ENCODE measurements at regions not wholly inside any gene's neighbourhood (a gene's known extent, or its start where the extent isn't known, plus 50 kb on each side); places are given as distances from the start of the nearest gene placed in this dataset.

DNA sequence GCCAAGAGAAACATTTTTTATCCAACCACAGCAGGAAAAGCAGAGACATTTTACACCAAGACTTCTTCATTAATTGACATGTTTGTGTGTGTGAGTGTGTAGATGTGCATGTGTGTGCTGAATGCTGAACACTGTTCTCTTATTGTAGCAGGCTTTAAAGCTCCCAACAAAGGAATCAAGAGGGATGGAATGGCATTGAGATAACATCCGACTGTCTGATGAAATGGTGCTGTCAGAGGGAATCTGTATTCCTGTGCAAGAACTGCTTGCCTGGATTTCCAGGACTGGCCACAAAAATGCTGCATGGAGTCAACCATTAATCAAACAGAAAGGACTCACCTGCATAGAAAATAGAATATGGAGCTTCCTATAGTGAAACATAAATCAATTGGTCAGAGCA lies 354.0 kb downstream of the UQCRFS1 start:
- Histone ChIP-seq H3K36me3 (no peaks in the 10 kb centered on the region), H3K4me1 (peaks cover 13% of the 10 kb centered on the region), H3K27me3 (ENCODE audit: low read depth) (no peaks in the 10 kb centered on the region), H3K4me3 (no peak overlapping the region), H3K9me3 (replicated peaks) (peaks cover 9% of the 10 kb centered on the region), H3K27ac (replicated peaks) (no peak overlapping the region)
- intact Hi-C loops (cut with micrococcal nuclease), result no loop called here
- no peak for DNase-seq
- TF ChIP-seq, protein P1, sequence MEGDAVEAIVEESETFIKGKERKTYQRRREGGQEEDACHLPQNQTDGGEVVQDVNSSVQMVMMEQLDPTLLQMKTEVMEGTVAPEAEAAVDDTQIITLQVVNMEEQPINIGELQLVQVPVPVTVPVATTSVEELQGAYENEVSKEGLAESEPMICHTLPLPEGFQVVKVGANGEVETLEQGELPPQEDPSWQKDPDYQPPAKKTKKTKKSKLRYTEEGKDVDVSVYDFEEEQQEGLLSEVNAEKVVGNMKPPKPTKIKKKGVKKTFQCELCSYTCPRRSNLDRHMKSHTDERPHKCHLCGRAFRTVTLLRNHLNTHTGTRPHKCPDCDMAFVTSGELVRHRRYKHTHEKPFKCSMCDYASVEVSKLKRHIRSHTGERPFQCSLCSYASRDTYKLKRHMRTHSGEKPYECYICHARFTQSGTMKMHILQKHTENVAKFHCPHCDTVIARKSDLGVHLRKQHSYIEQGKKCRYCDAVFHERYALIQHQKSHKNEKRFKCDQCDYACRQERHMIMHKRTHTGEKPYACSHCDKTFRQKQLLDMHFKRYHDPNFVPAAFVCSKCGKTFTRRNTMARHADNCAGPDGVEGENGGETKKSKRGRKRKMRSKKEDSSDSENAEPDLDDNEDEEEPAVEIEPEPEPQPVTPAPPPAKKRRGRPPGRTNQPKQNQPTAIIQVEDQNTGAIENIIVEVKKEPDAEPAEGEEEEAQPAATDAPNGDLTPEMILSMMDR (IDR thresholded peaks at IDR 0.05; ENCODE audit: borderline replicate concordance), result no peak

DNA sequence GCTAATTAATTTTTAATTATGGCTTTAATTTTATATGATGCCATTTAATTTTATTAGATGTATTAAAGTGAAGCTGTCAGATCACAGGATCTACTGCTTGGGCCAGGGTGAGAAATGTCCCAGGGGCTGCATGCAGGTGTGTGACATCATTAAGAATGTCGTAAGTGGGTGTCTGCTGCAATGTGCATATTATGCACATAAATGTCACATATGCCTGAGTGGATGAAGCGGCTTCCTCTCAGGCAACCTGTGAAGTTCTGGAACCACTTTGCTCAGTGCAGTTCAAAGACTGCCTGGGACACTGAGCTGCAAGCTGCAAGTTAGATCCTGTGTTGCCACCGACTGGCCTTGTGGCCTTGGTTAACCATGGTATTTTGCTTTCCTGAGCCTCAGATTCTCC lies 355.0 kb downstream of the UQCRFS1 start:
- no peak overlapping the region for H3K27ac ChIP-seq (replicated peaks)
- intact Hi-C loops (cut with micrococcal nuclease), result no loop called here

DNA sequence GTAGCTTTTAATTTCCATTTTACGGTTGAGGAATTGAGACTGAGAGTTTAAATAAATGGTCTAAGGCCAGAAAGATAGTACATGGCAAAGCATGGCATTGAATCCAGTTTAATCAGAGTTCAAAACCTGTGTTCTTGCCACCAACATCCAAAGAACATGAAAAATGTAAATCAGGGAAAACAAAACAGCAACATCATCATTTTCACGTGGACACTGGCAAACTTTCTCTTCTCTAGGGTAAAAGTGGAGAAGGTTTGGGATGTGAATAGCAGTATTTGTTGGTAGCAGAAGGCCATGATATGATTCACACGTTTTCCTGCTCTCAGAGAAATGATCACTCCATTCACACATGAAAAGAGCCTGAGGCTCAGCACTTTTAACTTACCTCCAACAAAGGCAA lies 357.7 kb downstream of the UQCRFS1 start:
- intact Hi-C loops (cut with micrococcal nuclease), result no loop called here
- Histone ChIP-seq H3K4me1 (no peaks in the 10 kb centered on the region), H3K4me3 (no peak overlapping the region), H3K27me3 (ENCODE audit: low read depth) (peaks cover 9% of the 10 kb centered on the region), H3K36me3 (no peaks in the 10 kb centered on the region), H3K27ac (replicated peaks) (no peak overlapping the region), H3K9me3 (replicated peaks) (peaks cover 10% of the 10 kb centered on the region)
- TF ChIP-seq, protein P1 (IDR thresholded peaks at IDR 0.05; ENCODE audit: borderline replicate concordance), result no peak
- no peak for DNase-seq

More for the DNA sequence above, 355.0 kb downstream of the UQCRFS1 start:
- Histone ChIP-seq H3K4me3 (no peak overlapping the region), H3K36me3 (no peaks in the 10 kb centered on the region), H3K9me3 (replicated peaks) (peaks cover 10% of the 10 kb centered on the region), H3K4me1 (peaks cover 3% of the 10 kb centered on the region), H3K27me3 (ENCODE audit: low read depth) (no peaks in the 10 kb centered on the region)
- no peak for DNase-seq
- TF ChIP-seq, protein P1 (IDR thresholded peaks at IDR 0.05; ENCODE audit: borderline replicate concordance), result no peak

DNA sequence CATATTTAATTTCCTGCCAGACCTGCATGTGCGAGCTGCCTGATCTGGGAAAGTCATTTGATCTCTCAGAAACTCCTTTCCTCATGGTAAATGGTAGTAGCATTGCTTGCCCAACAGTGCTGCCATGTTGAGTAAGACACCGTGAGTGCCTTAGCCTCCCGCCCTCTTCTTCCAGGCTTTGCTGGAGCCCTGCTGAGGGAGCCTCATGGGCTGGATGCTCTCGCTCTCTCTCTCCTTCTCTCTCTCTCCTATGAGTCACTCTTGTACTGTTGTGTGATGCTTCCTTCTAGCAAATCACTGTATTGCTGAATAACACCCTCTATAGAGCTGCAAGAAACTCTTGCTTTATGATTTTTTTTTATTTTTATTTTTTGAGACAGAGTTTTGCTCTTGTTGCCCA lies 365.5 kb downstream of the UQCRFS1 start:
- Histone ChIP-seq H3K4me1 (no peaks in the 10 kb centered on the region), H3K9me3 (replicated peaks) (no peaks in the 10 kb centered on the region), H3K36me3 (no peaks in the 10 kb centered on the region), H3K4me3 (no peak overlapping the region), H3K27ac (replicated peaks) (no peak overlapping the region), H3K27me3 (ENCODE audit: low read depth) (peaks cover 18% of the 10 kb centered on the region)
- no peak for DNase-seq
- TF ChIP-seq, protein P1 (IDR thresholded peaks at IDR 0.05; ENCODE audit: borderline replicate concordance), result no peak
- intact Hi-C loops (cut with micrococcal nuclease), result no loop called here

DNA sequence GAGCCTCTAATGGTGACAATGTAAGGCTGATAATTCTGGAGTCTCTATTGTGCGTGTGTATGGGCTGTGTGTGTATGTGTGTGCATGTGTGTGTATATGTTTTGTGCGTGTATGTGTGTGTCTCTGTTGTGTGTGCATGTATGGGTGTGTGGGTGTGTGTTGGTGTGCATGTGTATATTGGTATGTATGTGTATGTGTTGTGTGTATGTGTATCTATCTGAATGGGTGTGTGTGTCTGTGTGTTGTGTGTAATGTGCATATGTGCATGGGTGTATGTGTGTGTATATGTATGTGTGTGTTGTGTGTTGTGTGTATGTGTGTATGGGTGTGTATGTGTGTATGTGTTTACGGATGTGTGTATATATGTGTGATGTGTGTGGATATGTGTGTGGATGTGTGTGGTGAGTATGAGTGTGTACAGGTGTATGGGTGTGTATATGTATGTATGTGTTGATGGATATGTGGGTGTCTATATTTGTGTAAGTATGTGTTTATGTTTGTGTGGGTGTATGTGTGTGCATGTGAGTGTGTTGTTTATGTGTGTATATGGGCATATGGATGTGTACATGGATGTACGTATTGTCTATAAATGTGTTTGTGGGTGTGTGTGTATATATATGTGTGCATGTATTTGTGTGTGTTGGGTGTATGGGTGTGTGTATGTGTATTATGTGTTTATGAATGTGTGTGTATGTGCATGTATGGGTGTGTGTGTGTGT lies 366.7 kb downstream of the UQCRFS1 start:
- Histone ChIP-seq H3K9me3 (replicated peaks) (no peaks in the 10 kb centered on the region), H3K27ac (replicated peaks) (no peak overlapping the region), H3K27me3 (ENCODE audit: low read depth) (peaks cover 21% of the 10 kb centered on the region), H3K4me1 (no peaks in the 10 kb centered on the region), H3K36me3 (no peaks in the 10 kb centered on the region), H3K4me3 (no peak overlapping the region)
- TF ChIP-seq, protein P1 (IDR thresholded peaks at IDR 0.05; ENCODE audit: borderline replicate concordance), result no peak
- intact Hi-C loops (cut with micrococcal nuclease), result no loop called here
- DNase-seq, result no peak

Data from left ventricle myocardium inferior (tissue), 1 donor.